ENCODE measurements at regions not wholly inside any gene's neighbourhood (a gene's known extent, or its start where the extent isn't known, plus 50 kb on each side); places are given as distances from the start of the nearest gene placed in this dataset.

DNA sequence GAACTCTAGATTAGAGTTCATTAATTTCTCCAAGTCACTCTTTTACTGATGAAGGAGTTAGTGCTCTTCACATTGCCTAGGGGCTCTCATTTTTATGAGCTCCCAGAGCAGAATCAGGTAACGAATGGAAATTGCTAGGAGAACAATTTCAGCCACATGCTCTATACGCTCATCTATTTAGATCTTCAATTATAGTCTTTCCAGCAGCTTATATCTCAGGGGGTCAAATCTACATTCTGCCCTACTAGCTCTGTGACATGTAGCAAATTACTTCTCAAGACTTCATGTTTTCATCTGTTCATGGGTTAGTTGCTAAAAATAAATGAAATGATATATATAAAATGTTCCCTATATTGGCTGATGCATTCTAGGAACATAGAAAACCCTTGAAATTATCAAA is 183.6 kb downstream of the PLPP3 start:
- no peak for DNase-seq (ENCODE audit: low read depth in 1 of 2, low spot score in 1 of 2)

GRCh38 chr1:56394298-56394697 is 185.1 kb downstream of the PLPP3 start:
- DNase-seq (ENCODE audit: low read depth in 1 of 2, low spot score in 1 of 2): no peak

DNA sequence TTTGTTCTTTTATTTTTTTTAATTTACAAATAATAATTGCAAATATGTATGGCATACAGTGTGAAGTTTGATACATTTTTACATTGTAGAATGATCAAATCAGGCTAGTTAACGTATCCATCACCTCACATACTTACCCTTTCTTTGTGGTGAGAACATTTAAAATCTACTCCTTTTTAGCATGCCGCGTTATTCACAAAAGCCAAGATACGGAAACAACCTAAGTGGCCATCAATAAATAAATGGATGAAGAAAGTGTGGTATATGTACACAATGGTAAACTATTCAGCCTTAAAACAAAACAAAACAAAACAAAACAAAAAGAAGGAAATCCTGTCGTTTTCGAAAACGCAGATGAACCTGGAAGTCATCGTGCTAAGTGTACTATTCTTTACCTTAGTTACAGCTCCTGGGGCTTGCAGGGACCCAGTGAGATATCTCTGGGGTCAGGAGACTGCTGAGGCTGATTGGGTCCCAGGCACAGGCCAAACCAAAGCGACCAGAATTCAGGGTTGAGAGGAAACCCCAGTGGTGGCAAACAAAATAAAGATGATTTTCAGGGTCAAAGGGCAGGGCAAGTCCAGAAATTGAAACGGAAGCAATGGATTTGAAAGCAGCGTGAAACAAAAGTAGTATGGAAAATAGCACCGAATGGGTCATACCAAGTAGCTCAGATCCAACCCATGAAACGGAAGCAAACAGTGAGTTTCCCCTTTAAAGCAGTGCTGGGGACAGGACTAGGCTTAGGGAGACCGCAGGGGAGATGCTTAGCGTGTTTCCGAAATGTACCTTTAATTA is 188.2 kb downstream of the PLPP3 start:
- no peak for DNase-seq (ENCODE audit: low read depth in 1 of 2, low spot score in 1 of 2)

DNA sequence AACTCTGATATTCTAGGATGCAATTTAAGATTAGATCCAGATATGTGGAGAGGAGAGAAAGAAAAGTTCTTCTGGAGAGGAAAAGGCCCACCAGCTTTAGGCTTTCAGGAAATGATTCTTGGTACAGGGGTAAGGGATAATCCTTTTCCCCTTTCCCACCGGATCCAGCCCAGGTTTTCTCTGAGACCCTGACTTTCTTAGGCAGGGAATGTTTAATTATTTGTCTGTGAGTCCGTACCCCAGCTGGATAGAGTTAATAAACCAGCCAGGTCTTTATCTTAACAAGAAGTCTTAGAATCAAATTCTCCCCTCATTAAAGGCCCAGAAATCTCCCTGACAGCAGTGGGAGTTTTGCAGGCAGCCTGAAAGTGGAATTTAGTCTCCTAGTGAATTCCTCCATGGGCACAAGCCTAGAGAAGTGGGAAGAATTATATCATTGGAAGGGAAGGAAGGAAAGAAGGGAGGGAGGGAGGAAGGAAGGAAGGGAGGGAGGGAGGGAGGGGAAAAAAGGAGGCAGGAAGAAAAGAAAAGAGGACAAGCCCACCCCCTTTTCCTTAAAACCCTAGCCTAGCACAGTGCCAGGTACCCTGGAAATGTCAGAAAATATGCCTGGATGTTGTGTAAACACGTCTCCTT is 189.0 kb downstream of the PLPP3 start:
- DNase-seq (ENCODE audit: low read depth in 1 of 2, low spot score in 1 of 2): no peak

DNA sequence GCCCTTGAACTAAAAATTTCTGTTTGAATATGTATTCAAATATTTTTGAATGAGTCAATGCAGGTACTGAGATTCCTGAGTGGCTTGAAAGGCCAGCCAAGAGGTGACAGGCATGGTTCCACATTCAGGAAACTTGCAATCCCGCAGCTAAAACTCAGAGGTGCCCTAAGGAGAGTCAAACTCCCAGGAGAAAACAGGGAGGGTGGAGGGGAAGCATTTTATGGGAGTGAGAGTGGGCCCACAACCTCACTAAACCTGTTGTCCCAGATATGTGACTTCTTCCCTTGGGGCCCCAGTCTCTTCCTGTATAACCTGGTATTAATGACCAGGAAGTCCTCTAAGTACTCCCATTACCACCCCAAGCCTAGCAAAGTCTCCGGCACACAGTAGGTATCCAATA is 189.6 kb downstream of the PLPP3 start:
- no peak for DNase-seq (ENCODE audit: low read depth in 1 of 2, low spot score in 1 of 2)

DNA sequence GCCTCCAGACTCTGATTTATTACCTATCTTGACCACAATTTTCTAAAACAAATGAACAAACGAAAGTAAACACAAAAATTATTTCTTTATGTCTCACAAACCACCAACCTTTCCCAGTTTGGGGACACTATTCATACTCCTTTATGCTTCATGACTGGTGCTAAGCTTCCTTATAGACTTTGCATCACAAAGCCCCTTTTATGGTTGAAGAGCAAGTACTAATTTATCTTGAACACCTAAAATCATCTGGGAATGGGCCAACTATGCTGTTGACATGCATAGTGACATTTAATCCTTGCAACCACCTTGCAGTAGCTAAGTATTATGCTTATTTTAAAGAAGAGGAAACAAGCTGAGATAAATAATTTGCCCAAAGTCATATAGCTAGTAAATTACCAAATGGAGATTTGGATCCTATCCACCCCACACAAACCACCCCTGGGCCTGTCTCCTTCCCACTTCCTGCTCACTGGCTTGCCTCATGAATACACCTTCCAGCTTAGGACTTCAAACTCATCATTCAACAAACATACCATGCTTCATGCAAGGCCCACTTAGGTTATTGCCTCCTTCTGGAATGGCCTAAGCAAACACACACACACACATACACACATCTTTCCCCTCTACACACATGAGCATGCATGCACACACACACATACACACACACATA is 192.2 kb downstream of the PLPP3 start:
- no peak for DNase-seq (ENCODE audit: low read depth in 1 of 2, low spot score in 1 of 2)

DNA sequence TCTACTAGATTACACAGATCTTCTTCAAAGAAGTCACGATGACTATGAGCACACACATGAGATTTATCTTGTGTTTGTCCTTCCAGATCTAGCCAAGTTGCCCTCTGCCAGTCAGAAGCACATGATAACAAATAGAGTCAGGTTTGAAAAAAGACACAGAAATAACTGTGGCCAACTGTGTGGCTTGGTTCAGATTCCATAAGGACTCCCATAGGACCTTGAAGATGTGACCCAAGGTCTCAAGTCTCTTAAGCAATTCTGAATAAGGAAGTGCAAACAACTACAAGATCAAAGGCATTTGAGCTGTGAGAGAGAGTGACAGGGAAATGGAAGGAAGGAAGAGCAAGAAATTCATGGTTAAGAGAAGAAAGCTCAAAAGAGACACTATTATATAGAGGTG is 194.0 kb downstream of the PLPP3 start:
- DNase-seq (ENCODE audit: low read depth in 1 of 2, low spot score in 1 of 2): no peak

- DNase-seq (ENCODE audit: low read depth in 1 of 2, low spot score in 1 of 2): no peak
Observed at GRCh38 chr1:56382929-56383328, 196.4 kb downstream of the PLPP3 start.

DNA sequence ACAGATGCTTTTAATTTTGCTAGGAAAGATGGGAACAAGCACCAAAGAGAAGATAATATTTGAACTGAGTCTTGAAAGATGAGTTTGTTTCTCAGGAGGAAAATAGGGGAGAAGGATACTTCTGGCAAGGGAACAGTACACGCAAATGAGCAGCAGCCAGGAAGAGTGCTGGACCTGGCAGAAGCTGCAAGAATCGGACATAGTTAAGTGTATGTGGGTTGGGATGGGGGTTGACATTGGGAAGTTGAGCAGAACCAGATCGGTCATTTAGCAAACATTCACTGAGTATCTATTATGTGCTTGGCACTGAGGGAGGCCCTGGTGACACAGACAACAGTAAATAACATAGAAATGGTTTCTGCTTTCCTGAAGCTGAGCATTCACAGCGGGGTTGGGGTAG is 198.8 kb downstream of the PLPP3 start:
- DNase-seq (ENCODE audit: low read depth in 1 of 2, low spot score in 1 of 2): no peak

- no peak for DNase-seq (ENCODE audit: low read depth in 1 of 2, low spot score in 1 of 2)
Observed at GRCh38 chr1:56378341-56379070, 200.9 kb downstream of the PLPP3 start.

DNA sequence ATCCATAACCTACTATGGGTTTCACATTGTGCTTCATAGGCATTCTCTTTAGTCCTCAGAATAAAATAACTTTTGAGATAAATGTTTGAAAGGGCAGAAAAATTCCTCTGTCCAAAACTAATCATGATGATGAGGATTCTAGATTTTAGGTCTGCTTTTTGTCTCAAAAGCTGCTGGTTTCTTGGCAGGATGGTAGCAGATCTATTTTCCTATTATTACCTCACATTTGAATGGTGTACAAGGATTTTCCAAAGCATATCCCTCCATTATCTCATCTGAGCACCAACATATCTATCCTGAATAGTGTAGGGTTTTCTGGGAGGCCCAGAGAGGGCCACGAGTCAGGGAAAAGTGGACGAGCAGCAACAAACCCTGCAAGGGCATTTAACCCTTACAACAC is 201.9 kb downstream of the PLPP3 start:
- no peak for DNase-seq (ENCODE audit: low read depth in 1 of 2, low spot score in 1 of 2)

- no peak for DNase-seq (ENCODE audit: low read depth in 1 of 2, low spot score in 1 of 2)
Observed at GRCh38 chr1:56376188-56376984, 203.0 kb downstream of the PLPP3 start.

- no peak for DNase-seq (ENCODE audit: low read depth in 1 of 2, low spot score in 1 of 2)
Observed at GRCh38 chr1:56375326-56375804, 204.0 kb downstream of the PLPP3 start.

DNA sequence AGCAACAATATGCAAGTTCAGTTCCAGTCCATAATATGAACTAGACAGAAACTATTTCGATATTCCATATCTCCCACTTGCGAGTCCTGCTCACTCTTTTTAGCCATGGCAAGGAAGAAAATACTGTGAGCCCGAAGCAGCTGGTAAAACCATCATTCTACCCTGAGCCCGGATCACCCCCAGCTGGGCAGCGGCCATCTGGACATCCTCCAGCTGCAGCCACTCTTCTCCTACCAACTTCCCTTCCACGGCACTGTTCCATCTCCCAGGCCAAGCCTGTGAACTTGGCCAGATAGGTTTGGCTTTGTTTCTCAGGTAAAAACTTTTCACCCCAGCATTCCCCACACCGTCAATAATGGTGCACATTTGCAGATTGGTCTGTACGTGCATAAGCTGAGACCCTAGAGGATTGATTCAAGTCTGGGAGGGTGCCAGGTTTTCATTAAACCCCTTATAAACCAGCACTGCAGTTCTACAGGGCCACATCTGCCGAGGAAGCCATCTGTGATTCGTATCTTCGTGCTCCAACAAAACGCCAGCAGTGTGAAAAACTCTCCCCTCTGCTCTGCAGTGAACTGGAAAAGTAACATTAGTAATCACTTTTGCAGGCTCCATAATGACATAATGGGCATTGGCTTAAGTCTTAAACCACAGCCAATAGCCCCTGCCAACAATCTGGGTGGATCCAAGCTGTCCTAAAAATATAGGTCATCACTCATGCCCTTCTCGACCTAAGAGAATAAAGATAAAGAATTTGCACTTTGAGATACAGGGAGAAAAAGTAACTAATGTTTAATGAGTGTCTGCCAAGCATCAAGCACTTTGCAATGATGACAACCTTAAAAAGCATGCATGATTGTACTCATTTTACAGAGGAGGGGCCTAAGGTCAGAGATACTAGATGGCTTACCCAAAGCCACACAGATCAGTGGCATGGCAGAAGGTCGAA is 205.1 kb downstream of the PLPP3 start:
- no peak for DNase-seq (ENCODE audit: low read depth in 1 of 2, low spot score in 1 of 2)

- DNase-seq (ENCODE audit: low read depth in 1 of 2, low spot score in 1 of 2): no peak
Observed at GRCh38 chr1:56370513-56370912, 208.8 kb downstream of the PLPP3 start.

GRCh38 chr1:56363007-56363770 is 216.2 kb downstream of the PLPP3 start:
- no peak for DNase-seq (ENCODE audit: low read depth in 1 of 2, low spot score in 1 of 2)

DNA sequence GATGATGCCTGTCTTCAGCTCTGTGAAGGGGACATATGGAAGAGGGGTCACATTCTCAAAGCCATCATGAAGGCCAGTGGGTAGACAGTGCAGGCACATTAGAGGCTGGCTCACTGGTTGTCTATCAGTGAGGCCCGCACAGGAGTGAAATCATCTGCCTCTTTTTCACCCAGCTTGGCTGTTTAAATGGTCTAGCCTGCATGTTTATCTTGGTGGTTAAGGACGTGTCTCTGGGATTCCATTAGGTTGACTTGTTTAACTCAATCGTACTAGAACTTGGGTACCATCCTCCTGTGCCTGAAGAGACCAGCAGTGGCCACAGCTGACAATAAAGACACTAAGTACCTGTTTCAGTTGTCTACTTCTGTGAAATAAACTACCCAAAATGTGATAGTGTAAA is 219.3 kb downstream of the PLPP3 start:
- DNase-seq (ENCODE audit: low read depth in 1 of 2, low spot score in 1 of 2): no peak

- DNase-seq (ENCODE audit: low read depth in 1 of 2, low spot score in 1 of 2): no peak
Observed at GRCh38 chr1:56359056-56359455, 220.3 kb downstream of the PLPP3 start.

Data from stimulated activated CD4-positive, alpha-beta T cell treated with anti-CD3 and anti-CD28 coated beads, Interleukin-15, amount 100 ng/mL, for 1 hour (primary cell).